HL-60 (cell line): ENCODE measurements at regions not wholly inside any gene's neighbourhood (a gene's known extent, or its start where the extent isn't known, plus 50 kb on each side); places are given as distances from the start of the nearest gene placed in this dataset.
A peak's percentile ranks its signal among the peaks of the same experiment; 100 is the strongest.

Experiments used
- DNase-seq, 2 experiments: peaks; one replicate each; pipeline ENCODE4 v3.0.0-alpha.2; 2010 to 2020; ENCODE audit warnings: low read depth in 1 of 2, low spot score in 1 of 2
- H3K27ac ChIP-seq: fragments of 250-450 bp; sonication (Bioruptor Pico); replicated peaks from 2 replicates; pipeline ENCODE4 v1.5.1; 2020; ENCODE audit warnings: mild to moderate bottlenecking, moderate library complexity
- H3K27me3 ChIP-seq: fragments of 250-450 bp; sonication (Bioruptor Pico); 2 replicates; pipeline ENCODE4 v1.5.1; 2021; ENCODE audit warnings: mild to moderate bottlenecking, moderate library complexity; ENCODE audit not compliant: insufficient read depth, poor library complexity, severe bottlenecking
- H3K4me3 ChIP-seq: replicated peaks from 2 replicates; pipeline ENCODE4 v1.5.1; 2011; ENCODE audit warnings: mild to moderate bottlenecking, control low read depth, low read length; ENCODE audit not compliant: insufficient read depth
- CTCF ChIP-seq: IDR thresholded peaks from one replicate; pipeline ENCODE4 v1.5.1; 2011; ENCODE audit warnings: low read length, control low read depth, inconsistent platforms; ENCODE audit not compliant: insufficient read depth
- GABPA ChIP-seq: IDR thresholded peaks from 2 replicates; pipeline ENCODE4 v1.6.1; 2012; ENCODE audit warnings: low read depth
- POLR2AphosphoS5 ChIP-seq: IDR thresholded peaks from 2 replicates; pipeline ENCODE4 v1.6.1; 2012; ENCODE audit warnings: low read depth
- REST ChIP-seq: IDR thresholded peaks from 2 replicates; pipeline ENCODE4 v1.6.1; 2012; ENCODE audit warnings: low read depth; ENCODE audit not compliant: insufficient replicate concordance
- SPI1 ChIP-seq: IDR thresholded peaks from 2 replicates; pipeline ENCODE4 v1.6.1; 2012; ENCODE audit warnings: low read depth, mild to moderate bottlenecking, borderline replicate concordance

GRCh38 chr13:79056706-79057105 is 349.3 kb downstream of the RBM26 start:
- no peak for DNase-seq
- Histone ChIP-seq H3K27ac (no peak overlapping the region), H3K4me3 (no peak overlapping the region), H3K27me3 (no peaks in the 10 kb centered on the region)
- TF ChIP-seq CTCF (no peak), POLR2AphosphoS5 (no peak), REST (no peak), SPI1 (no peak), GABPA (no peak)

DNA sequence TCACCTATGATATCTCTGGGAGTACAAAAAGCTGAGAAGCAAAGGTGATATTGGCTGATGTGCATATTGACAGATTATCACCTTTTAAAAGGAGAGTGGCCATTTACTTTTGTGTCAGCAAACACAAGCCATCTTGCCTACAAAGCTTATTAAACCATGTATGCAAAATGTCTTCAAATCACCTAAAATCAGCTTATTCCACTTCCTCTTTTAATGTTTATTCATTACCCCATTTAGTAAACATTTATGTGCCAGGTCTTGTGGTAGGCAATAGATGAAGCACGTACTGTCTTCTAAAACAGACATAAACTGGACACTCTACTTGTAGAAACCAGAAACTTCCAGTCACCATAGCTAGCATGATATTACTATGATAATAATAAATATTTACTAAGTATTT is 354.6 kb downstream of the RBM26 start:
- no peak overlapping the region for H3K4me3 ChIP-seq
- peak; percentile 57; the same call in 1 of the 2 replicates for TF ChIP-seq SPI1
- no peak for TF ChIP-seq CTCF
- DNase-seq, result no peak
- no peaks in the 10 kb centered on the region for H3K27me3 ChIP-seq
- no peak overlapping the region for H3K27ac ChIP-seq

DNA sequence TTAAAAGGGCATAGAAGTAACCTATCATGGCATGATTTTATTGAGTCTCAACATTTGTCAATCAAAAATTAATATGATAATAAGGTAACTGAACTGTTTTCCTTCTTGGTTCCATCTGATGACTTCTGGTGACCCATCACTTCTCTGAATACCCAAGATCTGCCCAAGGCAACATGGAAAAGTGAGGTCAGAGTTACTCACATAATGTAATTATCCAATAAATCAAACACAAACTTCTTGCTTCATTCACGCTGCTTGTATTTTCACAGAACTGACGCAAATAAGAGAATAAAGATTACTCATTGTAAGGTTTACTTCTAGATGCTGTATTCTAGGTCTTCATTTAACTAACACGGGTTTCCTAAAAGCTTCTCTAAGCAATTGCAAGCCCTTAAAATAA is 361.6 kb downstream of the RBM26 start:
- Histone ChIP-seq H3K27ac (no peak overlapping the region), H3K4me3 (no peak overlapping the region), H3K27me3 (no peaks in the 10 kb centered on the region)
- no peak for TF ChIP-seq CTCF
- TF ChIP-seq SPI1, result no peak
- no peak for TF ChIP-seq REST
- no peak for TF ChIP-seq GABPA
- TF ChIP-seq POLR2AphosphoS5, result no peak
- no peak for DNase-seq

- H3K27me3 ChIP-seq, result no peaks in the 10 kb centered on the region
- TF ChIP-seq SPI1, result no peak
- no peak for TF ChIP-seq GABPA
- TF ChIP-seq CTCF, result no peak
- TF ChIP-seq POLR2AphosphoS5, result no peak
- TF ChIP-seq REST, result no peak
- no peak overlapping the region for H3K27ac ChIP-seq
- H3K4me3 ChIP-seq, result no peak overlapping the region
- DNase-seq, result no peak
Measured at GRCh38 chr13:79043208-79043607, 362.8 kb downstream of the RBM26 start.
